T-helper 17 cell (primary cell): ENCODE measurements at regions not wholly inside any gene's neighbourhood (a gene's known extent, or its start where the extent isn't known, plus 50 kb on each side); places are given as distances from the start of the nearest gene placed in this dataset.
"Not testable (repeated sequence)": the region's sequence is repeated elsewhere in the genome, so short reads cannot be mapped to it uniquely, and the experiment has no call there.

Experiments used
- ATAC-seq: fragments of 150-1000 bp; cut with Tn5 transposase; 2 replicates; pipeline ENCODE4 v1.10.0; 2021; ENCODE audit warnings: mild to moderate bottlenecking, moderate library complexity
- DNase-seq, 3 donors: peaks; one replicate each; pipeline versions ENCODE4 v3.0.0 to v3.0.0-alpha.2; 2020 to 2021
- H3K9me3 ChIP-seq: one replicate; pipeline ENCODE4 v1.7.0; 2013; ENCODE audit warnings: low read length, mild to moderate bottlenecking; ENCODE audit not compliant: control insufficient read depth, poor library complexity, severe bottlenecking
- H3K27ac Mint-ChIP-seq: one replicate; pipeline ENCODE4 v1.8.0; 2022; ENCODE audit warnings: mild to moderate bottlenecking, moderate library complexity, mixed read lengths
- H3K27me3 Mint-ChIP-seq: one replicate; pipeline ENCODE4 v1.8.0; 2022; ENCODE audit warnings: mixed read lengths
- H3K36me3 Mint-ChIP-seq: one replicate; pipeline ENCODE4 v1.8.0; 2022; ENCODE audit warnings: low read depth, mixed read lengths
- H3K4me1 Mint-ChIP-seq: one replicate; pipeline ENCODE4 v1.8.0; 2022; ENCODE audit warnings: mild to moderate bottlenecking, mixed read lengths
- H3K4me3 Mint-ChIP-seq: one replicate; pipeline ENCODE4 v1.8.0; 2022; ENCODE audit warnings: mild to moderate bottlenecking, moderate library complexity, mixed read lengths

DNA sequence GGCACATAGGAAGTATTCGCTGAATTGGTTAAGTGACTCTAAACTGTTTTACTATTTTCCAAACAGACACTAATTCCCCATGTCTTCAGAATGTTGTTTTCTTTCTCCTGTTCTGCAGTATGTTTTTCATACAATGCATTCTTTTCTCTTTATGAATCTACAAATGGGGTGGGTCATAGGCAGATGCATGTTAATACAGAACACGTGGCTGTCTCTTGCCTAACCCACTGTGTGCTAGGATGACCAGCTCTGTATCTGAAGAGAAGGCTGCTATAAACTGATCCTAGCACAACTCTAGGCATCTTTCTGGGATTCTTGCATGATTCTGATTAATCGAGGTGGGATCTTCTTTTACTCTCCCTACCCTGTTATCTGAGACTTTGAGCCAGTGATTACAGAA, 826.0 kb downstream of the PLCL1 start:
- no peaks in the 10 kb centered on the region for H3K9me3 ChIP-seq
- DNase-seq: no peak
- H3K27me3 Mint-ChIP-seq: peaks cover 17% of the 10 kb centered on the region
- no peak overlapping the region for H3K27ac Mint-ChIP-seq
- no peaks in the 10 kb centered on the region for H3K36me3 Mint-ChIP-seq
- no peaks in the 10 kb centered on the region for H3K4me1 Mint-ChIP-seq
- ATAC-seq: no peak
- H3K4me3 Mint-ChIP-seq: no peak overlapping the region

GRCh38 chr2:198628596-198628995, 824.2 kb downstream of the PLCL1 start:
- ATAC-seq (no peak), DNase-seq (no peak)
- Mint-ChIP-seq H3K4me1 (no peaks in the 10 kb centered on the region), H3K27ac (no peak overlapping the region), H3K4me3 (no peak overlapping the region), H3K27me3 (peaks cover 17% of the 10 kb centered on the region), H3K36me3 (no peaks in the 10 kb centered on the region)
- H3K9me3 ChIP-seq: no peaks in the 10 kb centered on the region

GRCh38 chr2:198622986-198623730, 818.8 kb downstream of the PLCL1 start:
- no peaks in the 10 kb centered on the region for H3K9me3 ChIP-seq
- no peaks in the 10 kb centered on the region for H3K4me1 Mint-ChIP-seq
- no peak overlapping the region for H3K27ac Mint-ChIP-seq
- no peaks in the 10 kb centered on the region for H3K27me3 Mint-ChIP-seq
- H3K36me3 Mint-ChIP-seq: no peaks in the 10 kb centered on the region
- H3K4me3 Mint-ChIP-seq: no peak overlapping the region
- ATAC-seq: no peak
- no peak for DNase-seq

GRCh38 chr2:198615972-198616371, 811.6 kb downstream of the PLCL1 start:
- H3K27me3 Mint-ChIP-seq: peaks cover 10% of the 10 kb centered on the region
- H3K27ac Mint-ChIP-seq: no peak overlapping the region
- no peaks in the 10 kb centered on the region for H3K36me3 Mint-ChIP-seq
- no peaks in the 10 kb centered on the region for H3K4me1 Mint-ChIP-seq
- ATAC-seq (no peak), DNase-seq (no peak)
- H3K4me3 Mint-ChIP-seq: no peak overlapping the region
- H3K9me3 ChIP-seq: no peaks in the 10 kb centered on the region

GRCh38 chr2:198611201-198611600, 806.8 kb downstream of the PLCL1 start:
- Mint-ChIP-seq H3K27ac (no peak overlapping the region), H3K4me3 (no peak overlapping the region), H3K36me3 (no peaks in the 10 kb centered on the region), H3K4me1 (no peaks in the 10 kb centered on the region), H3K27me3 (peaks cover 10% of the 10 kb centered on the region)
- DNase-seq: no peak
- ATAC-seq: no peak
- no peaks in the 10 kb centered on the region for H3K9me3 ChIP-seq

- DNase-seq (no peak), ATAC-seq (no peak)
- no peaks in the 10 kb centered on the region for H3K27me3 Mint-ChIP-seq
- no peak overlapping the region for H3K27ac Mint-ChIP-seq
- no peaks in the 10 kb centered on the region for H3K36me3 Mint-ChIP-seq
- H3K4me3 Mint-ChIP-seq: no peak overlapping the region
- H3K4me1 Mint-ChIP-seq: no peaks in the 10 kb centered on the region
- no peaks in the 10 kb centered on the region for H3K9me3 ChIP-seq
These were observed 800.2 kb downstream of the PLCL1 start for GRCh38 chr2:198604599-198604998.

DNA sequence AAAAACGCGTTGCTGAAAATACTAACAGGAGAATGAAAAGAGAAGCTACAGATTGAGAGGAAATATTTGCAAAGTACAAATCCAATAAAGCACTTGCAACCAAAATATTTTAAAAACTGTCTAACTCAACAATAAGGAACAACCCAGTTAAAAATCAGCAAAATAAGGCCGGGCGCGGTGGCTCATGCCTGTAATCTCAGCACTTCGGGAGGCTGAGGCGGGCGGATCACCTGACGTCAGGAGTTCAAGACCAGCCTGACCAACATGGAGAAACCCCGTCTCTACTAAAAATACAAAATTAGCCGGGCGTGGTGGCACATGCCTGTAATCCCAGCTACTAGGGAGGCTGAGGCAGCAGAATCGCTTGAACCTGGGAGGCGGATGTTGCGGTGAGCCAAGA, 798.6 kb downstream of the PLCL1 start:
- not testable (repeated sequence) for H3K36me3 Mint-ChIP-seq, H3K9me3 ChIP-seq, H3K27ac Mint-ChIP-seq, H3K4me3 Mint-ChIP-seq, H3K27me3 Mint-ChIP-seq, DNase-seq, ATAC-seq, H3K4me1 Mint-ChIP-seq

- H3K9me3 ChIP-seq: no peaks in the 10 kb centered on the region
- no peak for DNase-seq
- no peak for ATAC-seq
- Mint-ChIP-seq H3K27ac (no peak overlapping the region), H3K36me3 (no peaks in the 10 kb centered on the region), H3K4me3 (no peak overlapping the region), H3K27me3 (no peaks in the 10 kb centered on the region), H3K4me1 (no peaks in the 10 kb centered on the region)
These were observed 793.3 kb downstream of the PLCL1 start for GRCh38 chr2:198597648-198598047.

- Mint-ChIP-seq H3K27ac (no peak overlapping the region), H3K27me3 (no peaks in the 10 kb centered on the region), H3K36me3 (no peaks in the 10 kb centered on the region), H3K4me1 (no peaks in the 10 kb centered on the region), H3K4me3 (no peak overlapping the region)
- H3K9me3 ChIP-seq: no peaks in the 10 kb centered on the region
- no peak for DNase-seq
- ATAC-seq: no peak
These were observed 792.6 kb downstream of the PLCL1 start for GRCh38 chr2:198596985-198597384.

- no peaks in the 10 kb centered on the region for H3K9me3 ChIP-seq
- Mint-ChIP-seq H3K4me1 (no peaks in the 10 kb centered on the region), H3K27ac (no peak overlapping the region), H3K27me3 (no peaks in the 10 kb centered on the region), H3K36me3 (no peaks in the 10 kb centered on the region), H3K4me3 (no peak overlapping the region)
- DNase-seq (no peak), ATAC-seq (no peak)
These were observed 791.3 kb downstream of the PLCL1 start for GRCh38 chr2:198595721-198596120.

GRCh38 chr2:198591586-198591985, 787.2 kb downstream of the PLCL1 start:
- no peak for ATAC-seq
- DNase-seq: no peak
- Mint-ChIP-seq H3K27ac (no peak overlapping the region), H3K36me3 (no peaks in the 10 kb centered on the region), H3K27me3 (peaks cover 8% of the 10 kb centered on the region), H3K4me3 (no peak overlapping the region), H3K4me1 (no peaks in the 10 kb centered on the region)
- H3K9me3 ChIP-seq: no peaks in the 10 kb centered on the region

GRCh38 chr2:198587741-198588140, 783.3 kb downstream of the PLCL1 start:
- H3K27ac Mint-ChIP-seq: no peak overlapping the region
- no peak for ATAC-seq
- no peaks in the 10 kb centered on the region for H3K36me3 Mint-ChIP-seq
- H3K4me1 Mint-ChIP-seq: no peaks in the 10 kb centered on the region
- no peaks in the 10 kb centered on the region for H3K9me3 ChIP-seq
- DNase-seq: no peak
- peaks cover 8% of the 10 kb centered on the region for H3K27me3 Mint-ChIP-seq
- H3K4me3 Mint-ChIP-seq: no peak overlapping the region

GRCh38 chr2:198587240-198587639, 782.8 kb downstream of the PLCL1 start:
- Mint-ChIP-seq H3K36me3 (no peaks in the 10 kb centered on the region), H3K4me1 (no peaks in the 10 kb centered on the region), H3K27ac (no peak overlapping the region), H3K4me3 (no peak overlapping the region), H3K27me3 (peaks cover 8% of the 10 kb centered on the region)
- DNase-seq (no peak), ATAC-seq (no peak)
- no peaks in the 10 kb centered on the region for H3K9me3 ChIP-seq

DNA sequence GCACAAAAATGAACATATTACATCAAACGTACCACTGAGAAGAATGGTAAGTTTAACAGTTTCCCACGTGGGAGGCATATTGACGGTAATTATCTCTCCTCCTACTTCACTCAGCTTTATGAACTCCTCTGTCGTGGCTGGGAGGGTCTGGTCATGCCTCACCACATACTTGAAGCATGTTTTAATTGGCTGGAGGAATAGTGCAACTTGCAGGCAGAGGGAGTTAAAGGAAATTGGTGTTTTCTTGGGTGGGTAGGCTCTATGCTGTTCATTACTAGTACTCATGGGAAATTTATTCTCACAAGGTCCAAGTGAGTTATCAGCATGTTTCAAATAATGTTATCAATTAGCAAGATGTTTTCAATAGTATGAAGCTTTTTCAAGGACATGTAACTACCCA, 767.0 kb downstream of the PLCL1 start:
- Mint-ChIP-seq H3K27me3 (peaks cover 4% of the 10 kb centered on the region), H3K4me3 (no peak overlapping the region), H3K36me3 (no peaks in the 10 kb centered on the region), H3K27ac (no peak overlapping the region), H3K4me1 (no peaks in the 10 kb centered on the region)
- ATAC-seq (no peak), DNase-seq (no peak)
- no peaks in the 10 kb centered on the region for H3K9me3 ChIP-seq
